Neuronal stem cell (in vitro differentiated cells): ENCODE measurements at regions not wholly inside any gene's neighbourhood (a gene's known extent, or its start where the extent isn't known, plus 50 kb on each side); places are given as distances from the start of the nearest gene placed in this dataset.

ENCODE experiments used
- DNase-seq: peaks from one replicate; pipeline ENCODE4 v3.0.0-alpha.2; 2013; ENCODE audit warnings: low spot score
- H2AFZ ChIP-seq: one replicate; pipeline ENCODE4 v1.6.1; 2013; ENCODE audit warnings: mild to moderate bottlenecking, low read length, inconsistent platforms
- H2AK5ac ChIP-seq: 2 replicates; pipeline ENCODE4 v1.6.1; 2013; ENCODE audit warnings: low read depth, mild to moderate bottlenecking, inconsistent platforms, low read length, moderate library complexity, mixed read lengths
- H2BK120ac ChIP-seq: 2 replicates; pipeline ENCODE4 v1.6.1; 2013; ENCODE audit warnings: low read depth, mild to moderate bottlenecking, inconsistent platforms, low read length, moderate library complexity, mixed read lengths
- H2BK12ac ChIP-seq: one replicate; pipeline ENCODE4 v1.6.1; 2013; ENCODE audit warnings: low read length, inconsistent platforms
- H2BK15ac ChIP-seq: 2 replicates; pipeline ENCODE4 v1.6.1; 2013; ENCODE audit warnings: mild to moderate bottlenecking, low read length, inconsistent platforms, mixed read lengths
- H2BK5ac ChIP-seq: one replicate; pipeline ENCODE4 v1.6.1; 2013; ENCODE audit warnings: inconsistent platforms, mild to moderate bottlenecking, low read length, moderate library complexity
- H3K14ac ChIP-seq: one replicate; pipeline ENCODE4 v1.6.1; 2013; ENCODE audit warnings: low read length, inconsistent platforms
- H3K18ac ChIP-seq: 2 replicates; pipeline ENCODE4 v1.6.1; 2013; ENCODE audit warnings: low read length, inconsistent platforms
- H3K23ac ChIP-seq: 2 replicates; pipeline ENCODE4 v1.6.1; 2013; ENCODE audit warnings: low read depth, mild to moderate bottlenecking, mixed read lengths, low read length, inconsistent platforms; ENCODE audit not compliant: poor library complexity
- H3K27ac ChIP-seq: replicated peaks from 3 replicates; pipeline ENCODE4 v1.5.1; 2013; ENCODE audit warnings: low read length, inconsistent platforms
- H3K27me3 ChIP-seq, 3 experiments: 2 replicates each; pipeline ENCODE4 v1.6.1; 2013; ENCODE audit warnings: low read length in 3 of 3, mild to moderate bottlenecking in 2 of 3, inconsistent platforms in 1 of 3, low read depth in 1 of 3, mixed read lengths in 1 of 3, moderate library complexity in 1 of 3; ENCODE audit not compliant: control insufficient read depth in 3 of 3, insufficient read depth in 3 of 3
- H3K36me3 ChIP-seq, 2 donors: replicated peaks in 1 of 2; 2 replicates each; pipeline ENCODE4 v1.6.1; 2013; ENCODE audit warnings: low read length in 2 of 2; ENCODE audit not compliant: control insufficient read depth in 2 of 2, insufficient read depth in 2 of 2
- H3K4ac ChIP-seq: 2 replicates; pipeline ENCODE4 v1.6.1; 2013; ENCODE audit warnings: inconsistent platforms, mild to moderate bottlenecking, low read length, moderate library complexity
- H3K4me1 ChIP-seq, 2 donors: 1 replicate in 1 of 2; 2 replicates in 1 of 2; pipeline ENCODE4 v1.6.1; 2013; ENCODE audit warnings: low read length in 2 of 2, low read depth in 1 of 2; ENCODE audit not compliant: control insufficient read depth in 2 of 2, insufficient read depth in 1 of 2
- H3K4me2 ChIP-seq: one replicate; pipeline ENCODE4 v1.6.1; 2013; ENCODE audit warnings: mild to moderate bottlenecking, low read length, inconsistent platforms; ENCODE audit not compliant: insufficient read depth, poor library complexity, severe bottlenecking
- H3K4me3 ChIP-seq, 2 donors: 2 replicates each; pipeline ENCODE4 v1.5.1; 2013; ENCODE audit warnings: low read length in 2 of 2, mild to moderate bottlenecking in 2 of 2, inconsistent platforms in 1 of 2, moderate library complexity in 1 of 2
- H3K79me1 ChIP-seq: one replicate; pipeline ENCODE4 v1.6.1; 2013; ENCODE audit warnings: low read depth, mild to moderate bottlenecking, inconsistent platforms, low read length, moderate library complexity
- H3K9ac ChIP-seq: one replicate; pipeline ENCODE4 v1.6.1; 2013; ENCODE audit warnings: mild to moderate bottlenecking, low read depth, low read length, inconsistent platforms; ENCODE audit not compliant: poor library complexity
- H3K9me3 ChIP-seq, 2 donors: replicated peaks in 1 of 2; 2 replicates each; pipeline versions ENCODE3 to v1.6.1; 2013; ENCODE audit warnings: low read length in 2 of 2, mild to moderate bottlenecking in 2 of 2, inconsistent platforms in 1 of 2, low read depth in 1 of 2, mixed read lengths in 1 of 2, moderate library complexity in 1 of 2; ENCODE audit not compliant: control insufficient read depth in 2 of 2, insufficient read depth in 1 of 2
- H4K8ac ChIP-seq: one replicate; pipeline ENCODE4 v1.6.1; 2013; ENCODE audit warnings: low read depth, mild to moderate bottlenecking, inconsistent platforms, low read length, moderate library complexity
- H4K91ac ChIP-seq: one replicate; pipeline ENCODE4 v1.6.1; 2013; ENCODE audit warnings: low read length, low read depth, mild to moderate bottlenecking, inconsistent platforms; ENCODE audit not compliant: poor library complexity
- WGBS, 2 donors: extraction: QIAGEN DNeasy Blood & Tissue Kit; methylation state at CpG; one replicate each; pipeline ENCODE4 v1.1.7; 2013; ENCODE audit warnings: missing lambda C conversion rate in 2 of 2, mixed read lengths in 1 of 2; ENCODE audit not compliant: insufficient read length in 2 of 2, insufficient replicate concordance in 1 of 2; ENCODE audit errors: extremely low coverage in 2 of 2; 5-methylcytosine and 5-hydroxymethylcytosine counted together

DNA sequence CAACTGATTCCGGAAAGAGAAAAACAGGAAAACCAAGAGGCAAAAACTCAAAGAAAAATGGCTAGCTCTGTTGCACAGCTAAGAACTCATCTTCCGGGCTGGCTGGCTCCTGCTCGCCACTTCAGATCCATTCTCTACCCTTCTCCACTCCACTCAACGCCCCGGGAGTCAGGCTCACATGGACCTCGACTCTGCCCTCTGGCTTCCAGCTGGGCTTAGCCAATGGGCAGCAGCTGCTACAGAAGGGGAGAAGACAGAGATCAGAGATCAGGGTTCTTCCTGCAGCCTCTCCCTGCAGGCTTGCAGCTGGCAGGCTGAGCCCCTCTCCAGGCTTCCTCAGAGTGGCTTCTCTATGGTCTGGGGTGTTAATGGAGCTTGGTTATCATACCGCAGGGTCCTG, 187.5 kb downstream of the MED10 start:
- no peak overlapping the region for H3K9ac ChIP-seq
- H2AK5ac ChIP-seq = no peak overlapping the region
- no peak overlapping the region for H3K14ac ChIP-seq
- no peak overlapping the region for H3K18ac ChIP-seq
- H3K9me3 ChIP-seq = no peaks in the 10 kb centered on the region
- H3K36me3 ChIP-seq = no peaks in the 10 kb centered on the region
- no peaks in the 10 kb centered on the region for H3K79me1 ChIP-seq
- DNase-seq = no peak
- H2BK120ac ChIP-seq = no peak overlapping the region
- no CpG with 5 or more reads among the region's 7 CpGs for WGBS, 2 donors
- H3K4ac ChIP-seq = no peak overlapping the region
- H4K91ac ChIP-seq = no peak overlapping the region
- H3K23ac ChIP-seq = no peak overlapping the region
- no peak overlapping the region for H2BK12ac ChIP-seq
- peaks cover 2 to 11% of the 10 kb centered on the region in 2 donors for H3K4me1 ChIP-seq
- H2BK15ac ChIP-seq = no peak overlapping the region
- no peak overlapping the region for H3K27ac ChIP-seq
- no peaks in the 10 kb centered on the region for H3K27me3 ChIP-seq
- H2AFZ ChIP-seq = no peak overlapping the region
- no peak overlapping the region for H4K8ac ChIP-seq
- H3K4me2 ChIP-seq = no peak overlapping the region
- no peak overlapping the region for H3K4me3 ChIP-seq
- no peak overlapping the region for H2BK5ac ChIP-seq

- Histone ChIP-seq H2BK15ac (no peak overlapping the region), H3K9ac (no peak overlapping the region), H3K14ac (no peak overlapping the region), H2BK120ac (no peak overlapping the region), H3K79me1 (no peaks in the 10 kb centered on the region), H3K23ac (no peak overlapping the region), H3K27me3 (no peaks in the 10 kb centered on the region), H2AK5ac (no peak overlapping the region), H3K4ac (no peak overlapping the region), H2BK12ac (no peak overlapping the region), H4K91ac (no peak overlapping the region), H3K9me3 (no peaks in the 10 kb centered on the region), H2AFZ (no peak overlapping the region), H3K18ac (no peak overlapping the region), H3K27ac (no peak overlapping the region), H3K4me3 (no peak overlapping the region), H2BK5ac (no peak overlapping the region), H3K4me2 (no peak overlapping the region), H3K36me3 (no peaks in the 10 kb centered on the region), H3K4me1 (peaks cover 2 to 7% of the 10 kb centered on the region in 2 donors), H4K8ac (no peak overlapping the region)
- DNase-seq = no peak
- no CpG with 5 or more reads among the region's 8 CpGs for WGBS, 2 donors
These were observed 189.4 kb downstream of the MED10 start for GRCh38 chr5:6188976-6189375.

GRCh38 chr5:6188344-6188743, 190.0 kb downstream of the MED10 start:
- Histone ChIP-seq H2BK15ac (no peak overlapping the region), H3K36me3 (no peaks in the 10 kb centered on the region), H3K18ac (no peak overlapping the region), H3K23ac (no peak overlapping the region), H3K9me3 (no peaks in the 10 kb centered on the region), H2AFZ (no peak overlapping the region), H3K27ac (no peak overlapping the region), H3K4me1 (peaks cover 2 to 6% of the 10 kb centered on the region in 2 donors), H2BK5ac (no peak overlapping the region), H2BK120ac (no peak overlapping the region), H3K9ac (no peak overlapping the region), H3K4ac (no peak overlapping the region), H2AK5ac (no peak overlapping the region), H4K91ac (no peak overlapping the region), H3K4me3 (no peak overlapping the region), H3K14ac (no peak overlapping the region), H3K79me1 (no peaks in the 10 kb centered on the region), H4K8ac (no peak overlapping the region), H3K4me2 (no peak overlapping the region), H3K27me3 (no peaks in the 10 kb centered on the region), H2BK12ac (no peak overlapping the region)
- DNase-seq = no peak
- no CpG with 5 or more reads among the region's 6 CpGs for WGBS, 2 donors

DNA sequence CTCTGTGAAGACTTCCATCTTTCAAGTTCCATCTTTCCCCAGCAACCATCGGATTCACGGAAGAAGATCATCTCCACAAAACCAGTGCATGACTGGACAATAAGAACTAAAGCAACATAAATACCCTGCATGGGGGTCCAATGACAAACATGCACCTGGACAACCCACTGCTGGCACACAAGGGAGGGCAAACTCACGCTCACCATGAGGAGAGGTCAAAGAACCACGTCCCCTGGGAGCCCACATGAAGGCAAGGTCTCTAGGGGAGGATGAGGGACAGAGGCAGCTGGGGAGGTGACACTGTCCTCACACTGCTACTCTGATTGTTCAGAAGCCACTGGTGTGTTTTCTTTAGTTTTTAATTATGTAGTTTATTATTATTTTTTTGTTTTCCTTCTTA, 190.8 kb downstream of the MED10 start:
- no peaks in the 10 kb centered on the region for H3K79me1 ChIP-seq
- H3K36me3 ChIP-seq = no peaks in the 10 kb centered on the region
- WGBS, 2 donors = no CpG with 5 or more reads among the region's 4 CpGs
- DNase-seq = no peak
- H3K18ac ChIP-seq = no peak overlapping the region
- no peak overlapping the region for H3K4ac ChIP-seq
- no peaks in the 10 kb centered on the region for H3K27me3 ChIP-seq
- H2BK120ac ChIP-seq = no peak overlapping the region
- H3K14ac ChIP-seq = no peak overlapping the region
- H3K27ac ChIP-seq = no peak overlapping the region
- H3K4me1 ChIP-seq = peaks cover 2 to 5% of the 10 kb centered on the region in 2 donors
- H4K91ac ChIP-seq = no peak overlapping the region
- H2BK15ac ChIP-seq = no peak overlapping the region
- H2BK12ac ChIP-seq = no peak overlapping the region
- no peak overlapping the region for H4K8ac ChIP-seq
- H3K9me3 ChIP-seq = no peaks in the 10 kb centered on the region
- H3K23ac ChIP-seq = no peak overlapping the region
- H3K9ac ChIP-seq = no peak overlapping the region
- no peak overlapping the region for H2BK5ac ChIP-seq
- no peak overlapping the region for H3K4me3 ChIP-seq
- no peak overlapping the region for H2AFZ ChIP-seq
- no peak overlapping the region for H3K4me2 ChIP-seq
- no peak overlapping the region for H2AK5ac ChIP-seq
